SK-N-SH (cell line): ENCODE measurements at regions not wholly inside any gene's neighbourhood (a gene's known extent, or its start where the extent isn't known, plus 50 kb on each side); places are given as distances from the start of the nearest gene placed in this dataset.

Experiments used
- CTCF ChIA-PET: fragments of 300-600, 350-600 bp; formaldehyde crosslinking; extraction: SDS; loops from one replicate; lab custom pipeline; 2021; lab: Yijun Ruan, JAX
- POLR2A ChIA-PET: fragments of 350-600 bp; sonication (Branson Sonifier 250); formaldehyde crosslinking; extraction: SDS; loops from one replicate; lab custom pipeline; 2020; ENCODE audit warnings: antibody characterized with exemption, inconsistent platforms; lab: Yijun Ruan, JAX
- DNase-seq: peaks from one replicate; pipeline ENCODE4 v3.0.0; 2012
- H2AFZ ChIP-seq: fragments of 200-600 bp; sonication (generic); 2 replicates; pipeline ENCODE4 v1.8.1; 2016; ENCODE audit warnings: antibody characterized with exemption, mild to moderate bottlenecking, low read depth
- H3F3A ChIP-seq: fragments of 200-600 bp; sonication (generic); replicated peaks from 2 replicates; pipeline ENCODE3; 2016; ENCODE audit warnings: antibody characterized with exemption, mild to moderate bottlenecking; ENCODE audit not compliant: insufficient read depth
- H3K27ac ChIP-seq, 2 experiments: fragments of 200-500 bp in 1 of 2; fragments of 200-600 bp in 1 of 2; sonication (Bioruptor generic) in 1 of 2; sonication (generic), shearing (Covaris generic) in 1 of 2; 2 replicates each; pipeline versions ENCODE4 v1.5.1 to v1.6.1; 2014 to 2016; ENCODE audit warnings: low read depth in 2 of 2, inconsistent platforms in 1 of 2, low read length in 1 of 2, mild to moderate bottlenecking in 1 of 2, mixed read lengths in 1 of 2
- H3K27me3 ChIP-seq: fragments of 200-600 bp; sonication (generic), shearing (Covaris generic); 2 replicates; pipeline ENCODE4 v1.6.1; 2016; ENCODE audit warnings: mixed run types; ENCODE audit not compliant: insufficient read depth
- H3K36me3 ChIP-seq, 2 experiments: fragments of 200-500 bp in 1 of 2; fragments of 200-600 bp in 1 of 2; sonication (Bioruptor generic) in 1 of 2; sonication (generic) in 1 of 2; replicated peaks in 1 of 2; 2 replicates each; pipeline versions ENCODE3 to v1.5.1; 2014 to 2016; ENCODE audit warnings: low read length in 1 of 2, mild to moderate bottlenecking in 1 of 2; ENCODE audit not compliant: insufficient read depth in 2 of 2, control insufficient read depth in 1 of 2
- H3K4me1 ChIP-seq, 2 experiments: fragments of 200-500 bp in 1 of 2; fragments of 200-600 bp in 1 of 2; sonication (Bioruptor generic) in 1 of 2; sonication (generic), shearing (Covaris generic) in 1 of 2; 2 replicates each; pipeline versions ENCODE4 v1.5.1 to v1.6.1; 2014 to 2016; ENCODE audit warnings: low read depth in 1 of 2, low read length in 1 of 2, mixed run types in 1 of 2; ENCODE audit not compliant: insufficient read depth in 2 of 2, control insufficient read depth in 1 of 2
- H3K4me2 ChIP-seq: fragments of 200-600 bp; sonication (generic), shearing (Covaris generic); 2 replicates; pipeline ENCODE4 v1.6.1; 2017; ENCODE audit warnings: mixed run types
- H3K4me3 ChIP-seq, 2 experiments: fragments of 200-500 bp in 1 of 2; fragments of 200-600 bp in 1 of 2; sonication (Bioruptor generic) in 1 of 2; sonication (generic), shearing (Covaris generic) in 1 of 2; 2 replicates each; pipeline versions ENCODE4 v1.5.1 to v1.8.1; 2014 to 2016; ENCODE audit warnings: low read depth in 2 of 2, inconsistent platforms in 1 of 2, low read length in 1 of 2, mild to moderate bottlenecking in 1 of 2, mixed read lengths in 1 of 2, moderate library complexity in 1 of 2
- H3K79me2 ChIP-seq: fragments of 200-600 bp; sonication (generic); 2 replicates; pipeline ENCODE4 v1.8.1; 2017; ENCODE audit warnings: mild to moderate bottlenecking; ENCODE audit not compliant: insufficient read depth
- H3K9ac ChIP-seq: fragments of 200-600 bp; sonication (generic); 2 replicates; pipeline ENCODE4 v1.6.1; 2017; ENCODE audit warnings: mixed run types
- H3K9me2 ChIP-seq: fragments of 200-600 bp; sonication (generic); 2 replicates; pipeline ENCODE4 v1.6.1; 2017; ENCODE audit warnings: mixed run types
- H3K9me3 ChIP-seq: fragments of 200-600 bp; sonication (generic); 2 replicates; pipeline ENCODE4 v1.6.1; 2017; ENCODE audit warnings: mixed run types, mild to moderate bottlenecking, moderate library complexity
- H4K20me1 ChIP-seq: fragments of 200-600 bp; sonication (generic); 2 replicates; pipeline ENCODE4 v1.6.1; 2017; ENCODE audit warnings: mild to moderate bottlenecking, mixed run types; ENCODE audit not compliant: insufficient read depth
- CHD2 ChIP-seq: fragments of 150-350 bp; IDR thresholded peaks from 2 replicates; pipeline ENCODE4 v1.6.1; 2018; ENCODE audit warnings: low read length; ENCODE audit not compliant: partially characterized antibody
- ELF1 ChIP-seq: IDR thresholded peaks from 2 replicates; pipeline ENCODE4 v1.4.0; 2012
- EP300 ChIP-seq, 2 experiments: IDR thresholded peaks; 2 replicates each; pipeline versions ENCODE4 v1.4.0 to v1.6.1; 2012; ENCODE audit warnings: borderline replicate concordance in 1 of 2, low read depth in 1 of 2, low read length in 1 of 2
- EZH2phosphoT487 ChIP-seq: fragments of 200-600 bp; sonication (generic); IDR thresholded peaks from 2 replicates; pipeline ENCODE4 v1.6.1; 2017; ENCODE audit warnings: low read depth, mixed run types, mild to moderate bottlenecking, antibody characterized with exemption, moderate library complexity, borderline replicate concordance
- FOSL2 ChIP-seq: IDR thresholded peaks from 2 replicates; pipeline ENCODE4 v1.4.0; 2012; ENCODE audit warnings: low read depth, mild to moderate bottlenecking, moderate library complexity, borderline replicate concordance
- FOXM1 ChIP-seq: IDR thresholded peaks from 2 replicates; pipeline ENCODE4 v1.4.0; 2012; ENCODE audit warnings: low read depth, mild to moderate bottlenecking
- GABPA ChIP-seq: IDR thresholded peaks from 2 replicates; pipeline ENCODE4 v1.4.0; 2012; ENCODE audit warnings: low read depth, mild to moderate bottlenecking
- GATA2 ChIP-seq: sonication (generic); formaldehyde crosslinking; IDR thresholded peaks from 2 replicates; pipeline ENCODE4 v1.5.0; 2020; ENCODE audit warnings: mild to moderate bottlenecking, missing genetic modification reagents
- JUND ChIP-seq: IDR thresholded peaks from 2 replicates; pipeline ENCODE4 v1.4.0; 2012
- MEF2A ChIP-seq: IDR thresholded peaks from 2 replicates; pipeline ENCODE4 v1.4.0; 2012; ENCODE audit warnings: low read depth, borderline replicate concordance
- MXI1 ChIP-seq: IDR thresholded peaks from 2 replicates; pipeline ENCODE4 v1.6.1; 2012; ENCODE audit warnings: mild to moderate bottlenecking, low read depth, low read length, improper control_type of control experiment
- NRF1 ChIP-seq: IDR thresholded peaks from 2 replicates; pipeline ENCODE4 v1.6.1; 2012; ENCODE audit warnings: low read depth, mild to moderate bottlenecking, low read length
- POLR2AphosphoS5 ChIP-seq: IDR thresholded peaks from 2 replicates; pipeline ENCODE4 v1.6.1; 2012; ENCODE audit warnings: low read depth, low read length
- RAD21 ChIP-seq: IDR thresholded peaks from 2 replicates; pipeline ENCODE4 v1.6.1; 2012; ENCODE audit warnings: mild to moderate bottlenecking, low read length
- RCOR1 ChIP-seq: fragments of 150-350 bp; IDR thresholded peaks from 2 replicates; pipeline ENCODE4 v1.6.1; 2017; ENCODE audit warnings: antibody characterized with exemption, low read length
- RFX5 ChIP-seq: IDR thresholded peaks from 2 replicates; pipeline ENCODE4 v1.6.1; 2012; ENCODE audit warnings: mild to moderate bottlenecking, improper control_type of control experiment, low read length
- RXRA ChIP-seq: IDR thresholded peaks from 2 replicates; pipeline ENCODE4 v1.4.0; 2012; ENCODE audit warnings: low read depth, mild to moderate bottlenecking, borderline replicate concordance
- YY1 ChIP-seq: IDR thresholded peaks from 2 replicates; pipeline ENCODE4 v1.4.0; 2012; ENCODE audit warnings: low read depth, mild to moderate bottlenecking
- WGBS: methylation state at CpG from one replicate; pipeline ENCODE4 v1.1.6; 2017; ENCODE audit warnings: low lambda C conversion rate; 5-methylcytosine and 5-hydroxymethylcytosine counted together
- TF ChIP-seq, protein P1 (sequence below): IDR thresholded peaks from 2 replicates; pipeline ENCODE4; 2012
- TF ChIP-seq, protein P2 (sequence below): IDR thresholded peaks from 2 replicates; pipeline ENCODE4 v1.4.0; 2012; ENCODE audit warnings: low read depth, borderline replicate concordance
- TF ChIP-seq, protein P3 (sequence below): IDR thresholded peaks from 2 replicates; pipeline ENCODE4 v1.4.0; 2012; ENCODE audit warnings: low read depth
- TF ChIP-seq, protein P4 (sequence below): fragments of 150-350 bp; IDR thresholded peaks from 2 replicates; pipeline ENCODE4 v1.6.1; 2016; ENCODE audit warnings: mild to moderate bottlenecking, low read depth, low read length
- TF ChIP-seq, protein P5 (sequence below): fragments of 200-600 bp; sonication (generic); IDR thresholded peaks from 2 replicates; pipeline ENCODE4 v1.6.1; 2017; ENCODE audit warnings: antibody characterized with exemption, mild to moderate bottlenecking, moderate library complexity

DNA sequence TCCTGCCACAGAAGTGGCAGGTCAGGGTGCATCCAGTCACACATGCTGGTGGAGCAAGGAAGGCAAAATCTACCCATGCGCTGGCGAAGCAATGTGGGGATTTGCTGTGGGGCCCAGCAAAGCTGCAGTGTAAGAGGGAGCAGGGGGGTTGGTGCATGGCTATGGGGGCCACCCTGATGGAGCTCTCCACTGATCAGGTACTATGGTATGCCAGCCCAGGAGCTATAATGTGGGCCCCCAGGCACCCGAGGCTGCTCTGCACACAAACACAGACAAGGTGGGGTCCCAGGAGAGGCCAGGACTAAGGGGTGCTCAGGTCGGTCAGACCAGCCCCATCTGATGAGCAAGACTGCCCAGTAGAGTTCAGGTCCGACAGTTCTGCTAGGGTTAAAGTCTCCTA, 213.5 kb downstream of the ZC3H11B start:
- no peaks in the 10 kb centered on the region for H3K36me3 ChIP-seq
- no peak overlapping the region for H2AFZ ChIP-seq
- no peak overlapping the region for H3K4me2 ChIP-seq
- H3K9me2 ChIP-seq = no peaks in the 10 kb centered on the region
- H3K27ac ChIP-seq = no peak overlapping the region
- H4K20me1 ChIP-seq = no peaks in the 10 kb centered on the region
- 87% methylated on average over 3 of the region's 5 CpGs for WGBS
- peaks cover 7% of the 10 kb centered on the region; the same call in 1 of the 2 replicates for H3K9me3 ChIP-seq
- ChIA-PET POLR2A (no interaction called here), CTCF (interaction anchor here (1.1 kb wide), 1 partner anchor 17 kb away, joined by 3 read pairs; no protein-coding TSS in a partner anchor)
- TF ChIP-seq CHD2 (no peak), POLR2AphosphoS5 (no peak), RAD21 (no peak), GABPA (no peak), NRF1 (no peak), EZH2phosphoT487 (no peak), MXI1 (no peak), YY1 (no peak), FOSL2 (no peak), EP300 (IDR thresholded peaks at IDR 0.05; ENCODE audit: borderline replicate concordance in 1 of 2, low read depth in 1 of 2, low read length in 1 of 2) (no peak), RFX5 (no peak), RXRA (no peak), FOXM1 (no peak), JUND (no peak)
- TF ChIP-seq, protein P1, sequence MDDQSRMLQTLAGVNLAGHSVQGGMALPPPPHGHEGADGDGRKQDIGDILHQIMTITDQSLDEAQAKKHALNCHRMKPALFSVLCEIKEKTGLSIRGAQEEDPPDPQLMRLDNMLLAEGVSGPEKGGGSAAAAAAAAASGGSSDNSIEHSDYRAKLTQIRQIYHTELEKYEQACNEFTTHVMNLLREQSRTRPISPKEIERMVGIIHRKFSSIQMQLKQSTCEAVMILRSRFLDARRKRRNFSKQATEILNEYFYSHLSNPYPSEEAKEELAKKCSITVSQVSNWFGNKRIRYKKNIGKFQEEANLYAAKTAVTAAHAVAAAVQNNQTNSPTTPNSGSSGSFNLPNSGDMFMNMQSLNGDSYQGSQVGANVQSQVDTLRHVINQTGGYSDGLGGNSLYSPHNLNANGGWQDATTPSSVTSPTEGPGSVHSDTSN = no peak
- TF ChIP-seq, protein P2, sequence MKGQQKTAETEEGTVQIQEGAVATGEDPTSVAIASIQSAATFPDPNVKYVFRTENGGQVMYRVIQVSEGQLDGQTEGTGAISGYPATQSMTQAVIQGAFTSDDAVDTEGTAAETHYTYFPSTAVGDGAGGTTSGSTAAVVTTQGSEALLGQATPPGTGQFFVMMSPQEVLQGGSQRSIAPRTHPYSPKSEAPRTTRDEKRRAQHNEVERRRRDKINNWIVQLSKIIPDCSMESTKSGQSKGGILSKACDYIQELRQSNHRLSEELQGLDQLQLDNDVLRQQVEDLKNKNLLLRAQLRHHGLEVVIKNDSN = no peak
- TF ChIP-seq, protein P3, sequence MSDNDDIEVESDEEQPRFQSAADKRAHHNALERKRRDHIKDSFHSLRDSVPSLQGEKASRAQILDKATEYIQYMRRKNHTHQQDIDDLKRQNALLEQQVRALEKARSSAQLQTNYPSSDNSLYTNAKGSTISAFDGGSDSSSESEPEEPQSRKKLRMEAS = no peak
- no peak overlapping the region for H3K4me3 ChIP-seq
- H3K79me2 ChIP-seq = no peaks in the 10 kb centered on the region
- no peak for DNase-seq
- no peaks in the 10 kb centered on the region for H3K27me3 ChIP-seq
- no peaks in the 10 kb centered on the region for H3F3A ChIP-seq
- no peak overlapping the region for H3K9ac ChIP-seq
- 0 out of 4 replicates have a peak, but pooled peaks cover 0 to 5% of the 10 kb centered on the region in 2 experiments for H3K4me1 ChIP-seq

DNA sequence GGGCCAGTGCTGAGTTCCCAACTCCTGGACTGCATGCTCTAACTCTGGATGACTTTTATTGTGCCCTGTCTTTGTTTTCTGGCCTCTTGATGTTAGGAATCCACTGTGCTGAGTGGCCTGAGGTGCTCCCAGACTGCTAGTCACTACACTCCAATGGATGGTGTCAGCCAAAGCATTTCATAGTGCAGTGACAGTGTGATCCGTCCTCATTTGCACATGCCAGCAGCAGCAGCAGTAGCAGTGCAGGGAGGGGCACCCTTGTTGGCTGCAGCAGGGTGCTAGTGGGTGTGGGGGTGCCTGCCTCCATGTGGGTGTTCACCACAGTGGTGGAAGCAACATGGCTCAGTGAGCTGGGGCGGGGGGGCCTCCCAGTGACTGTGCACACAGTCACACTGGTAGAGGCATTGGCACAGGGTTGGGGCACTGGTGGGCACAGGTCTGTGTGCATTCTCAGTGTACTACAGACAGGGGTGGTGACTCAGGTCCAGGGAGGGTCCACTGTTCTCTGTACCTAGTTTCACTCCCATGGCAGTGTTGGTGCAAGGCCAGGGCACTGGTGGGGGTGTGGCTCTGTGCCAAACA, 214.0 kb downstream of the ZC3H11B start:
- 60% methylated on average over 1 of the region's 2 CpGs for WGBS
- CTCF ChIA-PET = interaction anchor here (1.1 kb wide), 1 partner anchor 16 kb away, joined by 3 read pairs; no protein-coding TSS in a partner anchor
- POLR2A ChIA-PET = no interaction called here
- TF ChIP-seq RAD21 (no peak), MEF2A (no peak), ELF1 (no peak), JUND (no peak), RCOR1 (no peak), GATA2 (no peak), POLR2AphosphoS5 (no peak), CHD2 (no peak)
- TF ChIP-seq, protein P4, sequence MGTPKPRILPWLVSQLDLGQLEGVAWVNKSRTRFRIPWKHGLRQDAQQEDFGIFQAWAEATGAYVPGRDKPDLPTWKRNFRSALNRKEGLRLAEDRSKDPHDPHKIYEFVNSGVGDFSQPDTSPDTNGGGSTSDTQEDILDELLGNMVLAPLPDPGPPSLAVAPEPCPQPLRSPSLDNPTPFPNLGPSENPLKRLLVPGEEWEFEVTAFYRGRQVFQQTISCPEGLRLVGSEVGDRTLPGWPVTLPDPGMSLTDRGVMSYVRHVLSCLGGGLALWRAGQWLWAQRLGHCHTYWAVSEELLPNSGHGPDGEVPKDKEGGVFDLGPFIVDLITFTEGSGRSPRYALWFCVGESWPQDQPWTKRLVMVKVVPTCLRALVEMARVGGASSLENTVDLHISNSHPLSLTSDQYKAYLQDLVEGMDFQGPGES = no peak
- TF ChIP-seq, protein P2 = no peak
- TF ChIP-seq, protein P5, sequence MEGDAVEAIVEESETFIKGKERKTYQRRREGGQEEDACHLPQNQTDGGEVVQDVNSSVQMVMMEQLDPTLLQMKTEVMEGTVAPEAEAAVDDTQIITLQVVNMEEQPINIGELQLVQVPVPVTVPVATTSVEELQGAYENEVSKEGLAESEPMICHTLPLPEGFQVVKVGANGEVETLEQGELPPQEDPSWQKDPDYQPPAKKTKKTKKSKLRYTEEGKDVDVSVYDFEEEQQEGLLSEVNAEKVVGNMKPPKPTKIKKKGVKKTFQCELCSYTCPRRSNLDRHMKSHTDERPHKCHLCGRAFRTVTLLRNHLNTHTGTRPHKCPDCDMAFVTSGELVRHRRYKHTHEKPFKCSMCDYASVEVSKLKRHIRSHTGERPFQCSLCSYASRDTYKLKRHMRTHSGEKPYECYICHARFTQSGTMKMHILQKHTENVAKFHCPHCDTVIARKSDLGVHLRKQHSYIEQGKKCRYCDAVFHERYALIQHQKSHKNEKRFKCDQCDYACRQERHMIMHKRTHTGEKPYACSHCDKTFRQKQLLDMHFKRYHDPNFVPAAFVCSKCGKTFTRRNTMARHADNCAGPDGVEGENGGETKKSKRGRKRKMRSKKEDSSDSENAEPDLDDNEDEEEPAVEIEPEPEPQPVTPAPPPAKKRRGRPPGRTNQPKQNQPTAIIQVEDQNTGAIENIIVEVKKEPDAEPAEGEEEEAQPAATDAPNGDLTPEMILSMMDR = no peak
- TF ChIP-seq, protein P3 = no peak

More for the DNA sequence above, 214.0 kb downstream of the ZC3H11B start:
- Histone ChIP-seq H3K4me3 (no peak overlapping the region), H4K20me1 (no peaks in the 10 kb centered on the region), H2AFZ (no peak overlapping the region), H3K4me1 (0 out of 4 replicates have a peak, but pooled peaks cover 0 to 5% of the 10 kb centered on the region in 2 experiments), H3K9ac (no peak overlapping the region), H3K27ac (no peak overlapping the region), H3K4me2 (no peak overlapping the region), H3K9me3 (peaks cover 7% of the 10 kb centered on the region; the same call in 1 of the 2 replicates), H3K9me2 (no peaks in the 10 kb centered on the region), H3K27me3 (no peaks in the 10 kb centered on the region), H3K36me3 (no peaks in the 10 kb centered on the region), H3F3A (no peaks in the 10 kb centered on the region), H3K79me2 (no peaks in the 10 kb centered on the region)
- no peak for DNase-seq
